ENCODE measurements at regions not wholly inside any gene's neighbourhood (a gene's known extent, or its start where the extent isn't known, plus 50 kb on each side); places are given as distances from the start of the nearest gene placed in this dataset.

GRCh38 chr3:139870000-139870675 lies 64.8 kb upstream of the CLSTN2 start:
- DNase-seq: no peak

- no peak for DNase-seq
Observed at GRCh38 chr3:139868773-139869172, 66.2 kb upstream of the CLSTN2 start.

- no peak for DNase-seq
Observed at GRCh38 chr3:139848660-139849059, 86.3 kb upstream of the CLSTN2 start.

- DNase-seq: no peak
Observed at GRCh38 chr3:139846729-139847128, 88.3 kb upstream of the CLSTN2 start.

GRCh38 chr3:139839659-139840058 lies 95.3 kb upstream of the CLSTN2 start:
- no peak for DNase-seq

- no peak for DNase-seq
Observed at GRCh38 chr3:139839014-139839413, 96.0 kb upstream of the CLSTN2 start.

- no peak for DNase-seq
Observed at GRCh38 chr3:139838269-139838957, 96.6 kb upstream of the CLSTN2 start.

GRCh38 chr3:139836698-139837464 lies 98.1 kb upstream of the CLSTN2 start:
- no peak for DNase-seq

GRCh38 chr3:139835830-139836683 lies 98.9 kb upstream of the CLSTN2 start:
- no peak for DNase-seq

- DNase-seq: no peak
Observed at GRCh38 chr3:139832998-139833397, 102.0 kb upstream of the CLSTN2 start.

- no peak for DNase-seq
Observed at GRCh38 chr3:139830817-139831216, 104.2 kb upstream of the CLSTN2 start.

GRCh38 chr3:139827833-139828232 lies 107.2 kb upstream of the CLSTN2 start:
- no peak for DNase-seq

- DNase-seq: no peak
Observed at GRCh38 chr3:139824864-139825263, 110.1 kb upstream of the CLSTN2 start.

- DNase-seq: no peak
Observed at GRCh38 chr3:139814646-139815045, 120.3 kb upstream of the CLSTN2 start.

GRCh38 chr3:139811331-139811730 lies 123.7 kb upstream of the CLSTN2 start:
- no peak for DNase-seq

- DNase-seq: no peak
Observed at GRCh38 chr3:139808201-139808600, 126.8 kb upstream of the CLSTN2 start.

GRCh38 chr3:139803294-139803693 lies 125.5 kb upstream of the NMNAT3 start:
- DNase-seq: no peak

- peak; percentile 35 for DNase-seq
Observed at GRCh38 chr3:139797724-139798343, 120.1 kb upstream of the NMNAT3 start.

- no peak for DNase-seq
Observed at GRCh38 chr3:139794469-139795265, 116.9 kb upstream of the NMNAT3 start.

- DNase-seq: no peak
Observed at GRCh38 chr3:139793408-139793807, 115.6 kb upstream of the NMNAT3 start.

GRCh38 chr3:139780593-139780992 lies 102.8 kb upstream of the NMNAT3 start:
- DNase-seq: no peak

Data from femur (tissue), 1 donor.